Nephron (organoid): ENCODE measurements at regions not wholly inside any gene's neighbourhood (a gene's known extent, or its start where the extent isn't known, plus 50 kb on each side); places are given as distances from the start of the nearest gene placed in this dataset.
"Not testable (repeated sequence)": the region's sequence is repeated elsewhere in the genome, so short reads cannot be mapped to it uniquely, and the experiment has no call there.

Source experiments
- H3K27ac Mint-ChIP-seq, 3 experiments: 2 replicates each; pipeline ENCODE4 v1.8.0; 2020; ENCODE audit warnings: mixed read lengths in 3 of 3, mild to moderate bottlenecking in 2 of 3, moderate library complexity in 1 of 3
- H3K27me3 Mint-ChIP-seq: 2 replicates; pipeline ENCODE4 v1.8.0; 2021; ENCODE audit warnings: low read depth, mild to moderate bottlenecking, moderate library complexity, mixed read lengths
- H3K36me3 Mint-ChIP-seq: 2 replicates; pipeline ENCODE4 v1.8.0; 2020; ENCODE audit warnings: low read depth, mixed read lengths
- H3K4me1 Mint-ChIP-seq: 2 replicates; pipeline ENCODE4 v1.8.0; 2020; ENCODE audit warnings: mixed read lengths
- H3K4me3 Mint-ChIP-seq, 3 experiments: 2 replicates each; pipeline ENCODE4 v1.8.0; 2020; ENCODE audit warnings: mild to moderate bottlenecking in 3 of 3, mixed read lengths in 3 of 3, moderate library complexity in 2 of 3
- H3K9me3 Mint-ChIP-seq: 2 replicates; pipeline ENCODE4 v1.8.0; 2020; ENCODE audit warnings: mixed read lengths
- CTCF ChIP-seq, 3 experiments: fragments of 200-600 bp; sonication (generic); IDR thresholded peaks; one replicate each; pipeline ENCODE4 v1.5.0; 2021; ENCODE audit warnings: antibody characterized with exemption in 3 of 3; ENCODE audit not compliant: unreplicated experiment in 3 of 3

GRCh38 chr1:224825525-224826000 is 103.9 kb upstream of the DNAH14 start:
- H3K4me1 Mint-ChIP-seq = no peaks in the 10 kb centered on the region
- H3K27me3 Mint-ChIP-seq = no peaks in the 10 kb centered on the region
- peaks cover 30% of the 10 kb centered on the region for H3K9me3 Mint-ChIP-seq
- no peak for TF ChIP-seq CTCF (IDR thresholded peaks at IDR 0.05; ENCODE audit: unreplicated experiment in 3 of 3)
- H3K36me3 Mint-ChIP-seq = no peaks in the 10 kb centered on the region
- H3K27ac Mint-ChIP-seq = no peak overlapping the region
- no peak overlapping the region for H3K4me3 Mint-ChIP-seq

- H3K27ac Mint-ChIP-seq = no peak overlapping the region
- no peak overlapping the region for H3K4me3 Mint-ChIP-seq
- no peak for TF ChIP-seq CTCF (IDR thresholded peaks at IDR 0.05; ENCODE audit: unreplicated experiment in 3 of 3)
- no peaks in the 10 kb centered on the region for H3K36me3 Mint-ChIP-seq
- peaks cover 8% of the 10 kb centered on the region for H3K4me1 Mint-ChIP-seq
- H3K9me3 Mint-ChIP-seq = peaks cover 19% of the 10 kb centered on the region
- H3K27me3 Mint-ChIP-seq = peaks cover under 1% of the 10 kb centered on the region
Observed at GRCh38 chr1:224828691-224829090, 100.8 kb upstream of the DNAH14 start.

- Mint-ChIP-seq H3K4me1 (peaks cover 8% of the 10 kb centered on the region), H3K9me3 (peaks cover 17% of the 10 kb centered on the region), H3K36me3 (no peaks in the 10 kb centered on the region), H3K27ac (no peak overlapping the region), H3K27me3 (peaks cover 5% of the 10 kb centered on the region), H3K4me3 (no peak overlapping the region)
- TF ChIP-seq CTCF (IDR thresholded peaks at IDR 0.05; ENCODE audit: unreplicated experiment in 3 of 3) = no peak
Observed at GRCh38 chr1:224831501-224831900, 98.0 kb upstream of the DNAH14 start.

GRCh38 chr1:224839648-224840300 is 89.7 kb upstream of the DNAH14 start:
- not testable (repeated sequence) for H3K27ac Mint-ChIP-seq, H3K36me3 Mint-ChIP-seq, H3K4me1 Mint-ChIP-seq, H3K27me3 Mint-ChIP-seq, H3K4me3 Mint-ChIP-seq, H3K9me3 Mint-ChIP-seq

- not testable (repeated sequence) for H3K36me3 Mint-ChIP-seq, H3K4me3 Mint-ChIP-seq, H3K4me1 Mint-ChIP-seq, H3K9me3 Mint-ChIP-seq, H3K27ac Mint-ChIP-seq, H3K27me3 Mint-ChIP-seq
Observed at GRCh38 chr1:224841803-224842202, 87.7 kb upstream of the DNAH14 start.

- H3K4me3 Mint-ChIP-seq = no peak overlapping the region
- no peaks in the 10 kb centered on the region for H3K36me3 Mint-ChIP-seq
- no peak overlapping the region for H3K27ac Mint-ChIP-seq
- H3K27me3 Mint-ChIP-seq = no peaks in the 10 kb centered on the region
- TF ChIP-seq CTCF (IDR thresholded peaks at IDR 0.05; ENCODE audit: unreplicated experiment in 3 of 3) = no peak
- H3K9me3 Mint-ChIP-seq = no peaks in the 10 kb centered on the region
- no peaks in the 10 kb centered on the region for H3K4me1 Mint-ChIP-seq
Observed at GRCh38 chr1:224846119-224846907, 83.2 kb upstream of the DNAH14 start.

- H3K4me1 Mint-ChIP-seq = peaks cover 6% of the 10 kb centered on the region
- H3K9me3 Mint-ChIP-seq = no peaks in the 10 kb centered on the region
- H3K27ac Mint-ChIP-seq = no peak overlapping the region
- no peak for TF ChIP-seq CTCF (IDR thresholded peaks at IDR 0.05; ENCODE audit: unreplicated experiment in 3 of 3)
- no peak overlapping the region for H3K4me3 Mint-ChIP-seq
- H3K36me3 Mint-ChIP-seq = no peaks in the 10 kb centered on the region
- H3K27me3 Mint-ChIP-seq = peaks cover 10% of the 10 kb centered on the region
Observed at GRCh38 chr1:224850446-224850845, 79.0 kb upstream of the DNAH14 start.
